Umbilical cord (tissue), 1 donor: ENCODE measurements at regions not wholly inside any gene's neighbourhood (a gene's known extent, or its start where the extent isn't known, plus 50 kb on each side); places are given as distances from the start of the nearest gene placed in this dataset.

Source experiments
- DNase-seq: peaks from one replicate; pipeline ENCODE4 v3.0.0-alpha.2; 2015; ENCODE audit warnings: low spot score

GRCh38 chr9:28600226-28600625 lies 1026.9 kb upstream of the C9orf72 start:
- no peak for DNase-seq

DNA sequence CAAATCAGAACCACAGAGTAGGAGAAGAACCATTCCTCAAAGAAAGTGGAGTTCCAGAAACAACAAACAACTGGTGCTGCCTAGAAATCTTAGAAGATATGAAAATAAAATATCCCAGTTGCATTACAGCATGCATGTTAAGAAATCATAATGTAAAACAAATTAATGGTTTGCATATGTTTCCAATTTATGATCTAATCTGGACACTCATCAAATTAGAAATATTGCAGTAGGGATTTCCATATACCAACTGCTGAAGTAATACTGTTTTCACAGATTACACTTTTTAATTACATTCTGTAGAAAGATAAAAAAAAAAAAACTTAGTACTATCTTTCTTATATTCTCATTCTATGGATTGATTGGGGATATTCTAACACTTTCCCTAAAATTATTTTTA lies 1034.6 kb upstream of the C9orf72 start:
- no peak for DNase-seq

DNA sequence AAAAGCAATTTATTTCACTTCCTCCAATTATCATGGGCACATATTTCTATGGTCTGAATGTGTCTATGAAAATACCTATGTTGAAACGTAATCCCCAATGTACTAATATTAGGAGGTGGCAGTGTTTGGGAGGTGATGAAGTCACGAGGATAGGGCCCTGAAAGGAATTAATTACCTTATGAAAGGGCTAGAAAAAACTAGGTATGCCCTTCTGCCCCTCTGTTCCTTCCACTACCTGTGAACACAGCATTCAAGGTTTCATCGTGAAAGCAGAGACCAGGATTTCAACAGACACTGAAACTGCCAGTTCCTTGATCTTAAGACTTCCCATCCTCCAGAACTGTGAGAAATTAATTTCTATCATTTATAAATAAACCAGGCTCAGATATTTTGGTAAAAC lies 1037.1 kb upstream of the C9orf72 start:
- no peak for DNase-seq

GRCh38 chr9:28616310-28616709 lies 1043.0 kb upstream of the C9orf72 start:
- no peak for DNase-seq

GRCh38 chr9:28620011-28620410 lies 1046.7 kb upstream of the C9orf72 start:
- no peak for DNase-seq

DNA sequence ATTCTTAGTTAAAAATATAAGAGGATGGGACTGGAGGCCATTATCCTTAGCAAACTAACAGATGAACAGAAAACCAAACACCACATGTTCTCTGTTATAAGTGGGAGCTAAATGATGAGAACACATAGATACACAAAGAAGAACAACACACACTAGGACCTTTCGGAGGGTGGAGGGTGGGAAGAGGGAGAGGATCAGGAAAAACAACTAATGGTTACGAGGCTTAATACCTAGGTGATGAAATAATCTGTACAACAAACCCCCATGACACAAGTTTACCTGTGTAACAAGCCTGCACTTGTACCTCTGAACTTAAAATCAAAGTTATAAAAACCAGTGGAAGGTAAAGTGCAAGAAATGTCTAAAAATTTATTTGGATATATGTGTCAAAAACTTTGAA lies 1047.4 kb upstream of the C9orf72 start:
- DNase-seq = no peak

- DNase-seq = no peak
Measured at GRCh38 chr9:28624771-28625170, 1051.5 kb upstream of the C9orf72 start.

DNA sequence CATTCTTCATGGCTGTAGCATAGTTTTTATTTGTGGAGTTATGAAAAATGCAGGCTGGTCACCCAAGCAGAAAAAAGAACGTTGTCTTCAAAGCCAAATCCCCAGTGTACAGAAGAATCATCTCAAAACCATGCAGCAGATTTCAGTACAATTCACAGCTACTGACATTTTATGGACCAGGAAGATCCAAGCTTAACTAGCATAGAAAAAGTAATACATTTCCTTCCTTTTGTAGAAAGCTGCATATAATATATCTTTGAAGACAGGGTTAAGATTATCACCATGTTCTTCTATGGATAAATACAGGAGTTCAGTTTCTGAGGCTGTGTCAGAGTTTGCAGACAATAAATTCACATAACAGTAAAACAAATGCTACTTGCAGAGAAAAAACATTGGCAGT lies 1054.8 kb upstream of the C9orf72 start:
- DNase-seq = peak; percentile 71

- DNase-seq = no peak
Measured at GRCh38 chr9:28648723-28649122, 1075.4 kb upstream of the C9orf72 start.

- DNase-seq = peak; percentile 9
Measured at GRCh38 chr9:28650327-28650726, 1077.0 kb upstream of the C9orf72 start.

DNA sequence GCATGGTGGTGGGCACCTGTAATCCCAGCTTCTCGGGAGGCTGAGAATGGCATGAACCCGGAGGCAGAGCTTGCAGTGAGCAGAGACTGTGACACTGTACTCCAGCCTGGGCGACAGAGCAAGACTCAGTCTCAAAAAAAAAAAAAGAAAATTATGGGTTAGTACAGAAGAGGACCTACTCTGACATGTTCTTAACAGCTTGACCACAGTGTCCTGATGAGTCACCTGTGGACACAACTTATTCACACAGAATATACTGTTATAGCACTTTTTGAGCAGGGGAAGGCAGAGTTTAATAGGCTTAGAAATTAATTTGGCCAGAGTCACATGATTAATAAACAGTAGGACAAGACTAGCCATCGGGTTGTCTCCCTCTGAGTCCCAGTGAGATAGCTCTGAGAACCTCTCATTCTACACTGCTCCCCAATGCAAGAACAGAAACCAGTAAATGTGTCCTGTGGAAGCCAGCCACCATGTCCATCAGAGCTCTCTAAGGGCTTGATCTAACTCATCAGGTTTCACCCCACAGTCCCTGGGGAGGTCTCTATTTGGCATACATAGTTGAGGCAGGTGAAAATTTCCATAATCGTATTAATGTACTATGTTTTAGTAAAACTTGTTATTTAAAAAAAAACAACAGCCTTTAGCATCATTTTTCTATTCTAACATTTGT lies 1077.9 kb upstream of the C9orf72 start:
- DNase-seq = no peak

DNA sequence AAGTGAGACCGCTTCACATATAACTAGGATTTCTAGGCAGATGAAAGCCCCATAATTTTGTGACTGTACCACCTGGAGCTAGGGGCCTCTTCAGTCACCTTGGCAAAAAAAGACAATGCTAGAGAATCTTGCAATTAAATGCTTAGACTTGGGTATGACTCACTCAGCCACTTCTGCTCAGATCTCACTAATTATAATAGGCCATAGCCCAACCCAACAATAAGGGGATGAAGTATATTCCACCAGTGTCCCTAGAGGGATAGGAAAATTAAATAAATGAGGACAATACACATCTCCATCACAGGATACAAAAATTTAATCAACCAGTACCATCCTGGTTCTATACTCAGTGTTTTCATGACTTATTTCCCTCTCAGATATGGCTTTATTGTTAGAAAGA lies 1079.9 kb upstream of the C9orf72 start:
- DNase-seq = no peak

DNA sequence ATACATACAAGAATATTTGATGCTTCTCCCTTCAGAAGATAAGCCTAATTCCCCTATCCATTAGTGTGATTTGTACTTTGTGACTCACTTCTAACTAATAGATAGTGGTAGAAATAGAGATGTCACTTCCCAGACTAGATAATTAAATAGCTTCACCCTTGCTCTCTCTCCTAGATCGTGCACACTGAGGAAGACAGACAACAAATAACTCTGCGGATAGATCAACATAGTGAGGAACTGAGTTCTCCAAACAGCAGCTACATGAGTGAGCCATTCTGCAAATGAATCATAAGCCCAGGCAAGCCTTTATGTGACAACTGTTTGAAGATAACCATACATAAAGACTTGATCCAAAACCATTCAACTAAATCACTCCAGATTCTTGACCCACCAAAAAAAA lies 1083.4 kb upstream of the C9orf72 start:
- peak; percentile 88 for DNase-seq

DNA sequence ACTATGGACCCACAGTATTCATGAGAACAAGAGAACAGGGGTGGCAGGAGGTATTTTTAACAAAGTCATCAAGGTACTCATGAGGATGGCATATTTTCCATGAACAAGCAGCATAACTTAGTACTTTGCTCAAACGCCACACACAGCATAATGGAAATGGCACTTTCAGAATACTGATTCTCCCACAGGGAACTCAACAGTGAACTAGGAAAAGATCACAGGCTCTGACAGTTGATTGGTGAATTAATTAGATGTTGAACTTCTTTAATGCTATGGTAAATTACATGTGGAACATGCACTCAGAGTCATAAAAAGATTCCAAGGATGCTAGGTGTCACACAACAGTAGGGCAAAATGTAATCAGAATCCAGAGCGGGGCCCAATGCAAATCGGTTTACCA lies 1088.6 kb upstream of the C9orf72 start:
- DNase-seq = no peak

DNA sequence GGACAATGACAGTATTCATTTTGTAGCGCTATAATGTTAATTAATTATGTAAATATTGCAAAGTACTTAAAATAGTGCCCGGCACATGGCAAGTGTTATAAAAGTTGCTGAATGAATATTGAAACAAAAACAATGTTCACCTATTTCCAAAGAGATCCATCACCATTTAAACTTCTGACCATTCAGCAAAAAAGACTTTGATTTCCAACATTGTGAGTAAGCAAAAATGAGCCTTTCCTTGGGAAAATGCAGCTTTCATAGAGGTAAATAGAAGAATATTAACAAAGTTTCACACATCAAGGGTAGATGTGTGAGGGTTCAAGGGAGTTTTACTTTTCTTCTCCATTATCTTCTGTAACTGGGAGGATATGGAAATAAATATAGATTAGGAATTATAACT lies 1089.4 kb upstream of the C9orf72 start:
- DNase-seq = no peak

- no peak for DNase-seq
Measured at GRCh38 chr9:28668158-28668557, 1094.9 kb upstream of the C9orf72 start.

DNA sequence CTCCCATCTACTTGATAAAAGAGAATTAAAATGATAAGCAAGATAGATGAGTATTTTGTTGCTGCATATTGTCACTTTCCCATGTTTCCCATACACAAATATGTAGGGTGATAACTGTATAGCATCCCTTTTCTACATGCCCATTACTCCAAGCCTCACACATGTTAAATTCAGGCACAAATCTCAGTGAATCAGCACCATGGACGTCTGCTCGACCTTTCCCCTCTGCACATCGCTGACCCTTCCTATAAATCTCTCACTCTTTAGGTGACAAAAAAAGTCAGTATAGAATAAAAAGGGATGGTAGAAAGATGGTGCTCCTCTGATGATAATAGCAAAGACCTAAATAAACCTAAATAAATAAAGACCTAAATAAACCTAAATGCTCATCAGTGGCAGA lies 1097.7 kb upstream of the C9orf72 start:
- no peak for DNase-seq

DNA sequence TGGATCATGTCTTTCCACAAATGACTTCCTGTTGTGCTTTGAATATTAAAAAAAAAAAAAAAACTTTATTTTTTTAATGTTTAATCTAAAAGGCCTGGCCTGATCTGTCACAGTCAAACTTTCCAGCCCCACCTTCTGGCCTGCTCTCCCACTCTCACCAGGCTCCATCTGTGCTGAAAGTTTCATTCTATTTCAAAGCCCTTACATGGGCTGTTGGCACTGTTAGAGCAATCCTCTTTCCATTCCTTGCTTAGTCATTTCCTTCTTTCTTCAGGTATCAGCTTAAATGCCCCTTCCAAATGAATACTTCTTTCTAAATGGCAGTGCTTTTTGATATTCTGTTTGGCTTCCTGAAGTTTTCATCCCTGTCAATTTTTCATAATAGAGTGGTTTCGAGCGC lies 1104.8 kb upstream of the C9orf72 start:
- peak; percentile 35 for DNase-seq

DNA sequence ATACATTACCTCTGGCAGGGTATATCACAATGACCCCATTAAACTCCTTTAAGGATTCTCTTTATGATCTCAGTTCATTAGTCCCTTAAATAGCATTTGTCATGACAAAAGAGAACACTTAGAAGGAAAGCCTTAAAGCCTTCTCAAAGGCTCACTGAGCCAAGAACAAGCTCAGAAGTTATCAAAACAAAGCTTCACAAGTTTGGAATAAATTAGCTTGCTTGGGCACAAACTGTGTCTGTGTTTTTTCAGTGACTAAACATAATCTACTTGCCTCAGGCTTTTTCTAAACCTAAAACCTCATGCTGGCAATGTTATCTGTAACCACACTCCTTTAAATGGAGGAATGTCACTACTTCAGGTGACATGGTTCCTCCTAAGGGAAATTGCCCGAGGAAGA lies 1114.9 kb upstream of the C9orf72 start:
- DNase-seq = peak; percentile 70

- no peak for DNase-seq
Measured at GRCh38 chr9:28692012-28692411, 1118.7 kb upstream of the C9orf72 start.

- no peak for DNase-seq
Measured at GRCh38 chr9:28696960-28697359, 1123.7 kb upstream of the C9orf72 start.

DNA sequence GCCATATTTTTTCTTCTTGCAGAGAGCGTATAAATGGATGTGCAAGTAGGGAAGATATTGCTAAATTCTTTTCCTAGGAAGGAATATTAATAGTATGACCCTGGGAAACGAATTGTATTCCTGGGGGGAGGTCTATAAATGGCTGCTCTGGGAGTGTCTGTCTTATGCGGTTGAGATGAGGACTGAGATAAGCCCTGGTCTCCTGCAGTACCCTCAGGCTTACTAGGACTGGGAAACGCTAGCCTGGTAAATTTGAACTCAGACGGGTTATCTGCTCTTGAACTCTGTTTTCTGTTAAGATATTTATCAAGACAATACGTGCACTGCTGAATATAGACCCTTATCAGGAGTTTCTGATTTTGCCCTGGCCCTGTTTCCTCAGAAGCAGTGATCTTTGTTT lies 1126.4 kb upstream of the C9orf72 start:
- no peak for DNase-seq

DNA sequence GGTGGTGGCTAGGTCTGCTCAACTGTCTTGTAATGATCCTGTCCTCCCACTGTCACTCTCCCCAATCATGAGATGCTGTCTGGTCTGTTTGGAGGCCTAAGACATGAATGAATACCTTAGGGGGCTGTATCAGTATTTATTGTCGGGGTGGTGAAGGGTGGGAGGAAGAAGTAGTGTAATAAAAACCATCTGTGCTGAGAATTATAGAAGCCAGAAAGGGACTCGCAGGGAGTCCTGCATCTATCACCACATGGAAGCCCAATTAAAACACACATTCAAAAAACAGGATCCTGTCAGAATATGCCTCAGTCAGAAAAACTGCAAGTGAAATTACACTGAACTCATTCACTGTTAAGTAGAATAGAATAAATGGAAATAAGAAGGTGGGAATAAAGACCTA lies 1134.3 kb upstream of the C9orf72 start:
- no peak for DNase-seq

DNA sequence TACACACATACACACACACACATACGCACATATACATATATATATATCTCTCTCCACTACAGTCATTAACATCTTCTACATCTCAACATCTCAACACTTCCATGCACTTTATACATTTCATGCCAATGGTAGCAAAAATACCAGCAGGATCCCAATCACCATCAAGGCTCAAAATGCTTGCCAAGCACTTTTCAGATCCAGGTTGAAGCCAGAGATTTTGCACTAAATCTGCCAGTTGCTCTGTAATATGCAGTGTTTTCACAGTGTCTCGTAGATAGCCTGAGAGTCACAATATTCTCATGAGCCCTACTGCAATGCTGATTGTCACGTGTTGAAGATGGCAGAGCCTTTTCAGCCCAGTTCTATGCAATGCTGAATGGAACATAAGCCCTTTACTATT lies 1140.9 kb upstream of the C9orf72 start:
- DNase-seq = no peak
